Small intestine (tissue), 7 donors: ENCODE measurements at regions not wholly inside any gene's neighbourhood (a gene's known extent, or its start where the extent isn't known, plus 50 kb on each side); places are given as distances from the start of the nearest gene placed in this dataset.
"Not testable (repeated sequence)": the region's sequence is repeated elsewhere in the genome, so short reads cannot be mapped to it uniquely, and the experiment has no call there.

Experiments
- DNase-seq, 2 donors: peaks; one replicate each; pipeline versions ENCODE4 v3.0.0 to v3.0.0-alpha.2; 2013
- FAIRE-seq: peaks from 2 replicates; lab custom pipeline; 2012; peaks lifted over from hg19 to GRCh38; lab: Jason Lieb, UNC
- H3K27ac ChIP-seq, 3 donors: one replicate each; pipeline ENCODE4 v1.5.1; 2013; ENCODE audit warnings: low read length in 2 of 3, mild to moderate bottlenecking in 2 of 3, control low read depth in 1 of 3, inconsistent platforms in 1 of 3, low read depth in 1 of 3, moderate library complexity in 1 of 3
- H3K27me3 ChIP-seq, 3 donors: one replicate each; pipeline ENCODE4 v1.6.1; 2013; ENCODE audit warnings: low read length in 3 of 3, inconsistent platforms in 1 of 3; ENCODE audit not compliant: control insufficient read depth in 3 of 3, insufficient read depth in 3 of 3
- H3K36me3 ChIP-seq, 3 donors: one replicate each; pipeline ENCODE4 v1.6.1; 2013; ENCODE audit warnings: low read length in 3 of 3, inconsistent platforms in 1 of 3, low read depth in 1 of 3, mild to moderate bottlenecking in 1 of 3, moderate library complexity in 1 of 3; ENCODE audit not compliant: control insufficient read depth in 3 of 3, insufficient read depth in 2 of 3
- H3K4me1 ChIP-seq, 3 donors: one replicate each; pipeline ENCODE4 v1.6.1; 2013; ENCODE audit warnings: low read length in 2 of 3, inconsistent platforms in 1 of 3, low read depth in 1 of 3, mild to moderate bottlenecking in 1 of 3, moderate library complexity in 1 of 3; ENCODE audit not compliant: control insufficient read depth in 3 of 3, insufficient read depth in 2 of 3
- H3K4me3 ChIP-seq, 3 donors: one replicate each; pipeline ENCODE4 v1.5.1; 2013; ENCODE audit warnings: low read length in 3 of 3, control low read depth in 1 of 3, inconsistent platforms in 1 of 3, low read depth in 1 of 3, mild to moderate bottlenecking in 1 of 3, moderate library complexity in 1 of 3
- H3K9me3 ChIP-seq, 2 donors: one replicate each; pipeline ENCODE4 v1.6.1; 2013; ENCODE audit warnings: low read depth in 1 of 2, low read length in 1 of 2; ENCODE audit not compliant: control insufficient read depth in 2 of 2, insufficient read depth in 1 of 2
- WGBS, 3 donors: extraction: QIAGEN DNeasy Blood & Tissue Kit; methylation state at CpG; one replicate each; pipeline ENCODE4 v1.1.7; 2013; 5-methylcytosine and 5-hydroxymethylcytosine counted together
- donor health status: healthy with polysubstance abuse.
- donor health status: control.
- donor health status: control.
- donor health status: Bipolar disorder and iron deficiency.
- donor health status: healthy.

DNA sequence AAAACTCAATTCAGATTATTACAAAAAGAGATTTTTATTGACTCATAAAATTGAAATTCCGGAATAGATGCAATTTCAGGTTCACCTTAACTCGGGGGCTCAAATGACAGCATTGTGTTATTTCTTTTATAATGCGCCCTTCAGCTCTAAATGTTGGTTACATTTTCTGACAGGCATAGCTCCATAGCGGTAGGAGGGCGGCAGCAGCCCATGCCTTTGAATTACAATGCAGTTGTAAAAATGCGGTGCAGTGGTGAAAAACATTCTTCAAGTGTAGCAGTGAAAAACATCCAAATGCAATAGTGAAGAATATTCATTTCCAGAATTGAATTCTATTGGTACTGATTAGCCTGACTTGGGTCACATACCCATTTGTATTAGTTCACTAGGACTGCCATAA lies 215.3 kb upstream of the PKP2 start:
- no peaks in the 10 kb centered on the region for H3K27me3 ChIP-seq
- no peaks in the 10 kb centered on the region for H3K4me1 ChIP-seq
- H3K4me3 ChIP-seq, result no peak overlapping the region
- no peak overlapping the region for H3K27ac ChIP-seq
- H3K9me3 ChIP-seq, result peaks cover 0 to 4% of the 10 kb centered on the region in 2 donors
- no peak for FAIRE-seq
- WGBS, 3 donors, result 62 to 74% (median 67%) methylated on average over 6 of the region's 6 CpGs
- no peak for DNase-seq
- H3K36me3 ChIP-seq, result no peaks in the 10 kb centered on the region

DNA sequence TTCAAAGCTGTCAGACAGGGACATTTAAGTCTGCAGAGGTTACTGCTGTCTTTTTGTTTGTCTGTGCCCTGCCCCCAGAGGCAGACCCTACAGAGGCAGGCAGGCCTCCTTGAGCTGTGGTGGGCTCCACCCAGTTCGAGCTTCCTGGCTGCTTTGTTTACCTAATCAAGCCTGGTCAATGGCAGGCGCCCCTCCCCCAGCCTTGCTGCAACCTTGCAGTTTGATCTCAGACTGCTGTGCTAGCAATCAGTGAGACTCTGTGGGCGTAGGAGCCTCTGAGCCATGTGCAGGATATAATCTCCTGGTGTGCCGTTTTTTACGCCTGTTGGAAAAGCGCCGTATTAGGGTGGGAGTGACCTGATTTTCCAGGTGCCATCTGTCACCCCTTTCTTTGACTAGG lies 211.2 kb upstream of the PKP2 start:
- H3K27me3 ChIP-seq, H3K4me3 ChIP-seq, H3K36me3 ChIP-seq, FAIRE-seq, H3K9me3 ChIP-seq, DNase-seq, H3K27ac ChIP-seq, H3K4me1 ChIP-seq: not testable (repeated sequence)
- 70 to 74% (median 74%) methylated on average over 7 of the region's 7 CpGs for WGBS, 3 donors

DNA sequence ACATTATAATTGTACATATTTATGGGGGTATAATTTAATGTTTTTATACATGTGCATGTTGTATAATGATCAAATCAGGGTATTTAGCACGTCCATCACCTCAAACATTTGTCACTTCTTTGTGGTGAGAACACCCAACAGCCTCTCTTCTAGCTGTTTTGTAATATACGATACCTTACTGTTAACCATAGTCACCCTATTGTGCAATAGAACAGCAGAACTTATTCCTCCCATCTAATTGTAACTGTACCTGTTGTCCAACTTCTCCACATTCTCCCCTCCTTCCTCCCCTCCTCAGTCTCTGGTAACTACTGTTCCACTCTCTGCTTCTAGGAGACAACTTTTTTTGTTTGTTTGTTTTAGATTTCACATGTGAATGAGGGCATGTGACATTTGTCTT lies 197.0 kb upstream of the PKP2 start:
- no peak for FAIRE-seq
- H3K9me3 ChIP-seq, result no peaks in the 10 kb centered on the region

DNA sequence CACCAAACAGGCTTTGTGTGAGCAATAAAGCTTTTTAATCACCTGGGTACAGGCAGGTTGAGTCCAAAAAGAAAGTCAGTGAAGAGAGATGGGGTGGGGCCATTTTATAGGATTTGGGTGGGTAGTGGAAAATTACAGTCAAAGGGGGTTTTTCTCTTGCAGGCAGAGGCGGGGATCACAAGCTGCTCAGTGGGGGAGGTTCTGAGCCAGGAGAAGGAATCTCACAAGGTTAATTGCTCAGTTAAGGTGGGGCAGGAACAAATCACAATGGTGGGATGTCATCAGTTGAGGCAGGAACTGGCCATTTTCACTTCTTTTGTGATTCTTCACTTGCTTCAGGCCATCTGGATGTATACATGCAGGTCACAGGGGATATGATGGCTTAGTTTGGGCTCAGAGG lies 191.3 kb upstream of the PKP2 start:
- not testable (repeated sequence) for H3K4me3 ChIP-seq, H3K27me3 ChIP-seq, DNase-seq, H3K9me3 ChIP-seq, H3K27ac ChIP-seq, FAIRE-seq, H3K4me1 ChIP-seq, H3K36me3 ChIP-seq
- 75 to 79% (median 76%) methylated on average over 1 of the region's 1 CpG for WGBS, 3 donors

More for the DNA sequence above, 197.0 kb upstream of the PKP2 start:
- 46 to 68% (median 54%) methylated on average over 2 of the region's 2 CpGs for WGBS, 3 donors
- no peak for DNase-seq
- H3K4me3 ChIP-seq, result no peak overlapping the region
- H3K36me3 ChIP-seq, result no peaks in the 10 kb centered on the region
- no peak overlapping the region for H3K27ac ChIP-seq
- H3K4me1 ChIP-seq, result no peaks in the 10 kb centered on the region
- H3K27me3 ChIP-seq, result no peaks in the 10 kb centered on the region

DNA sequence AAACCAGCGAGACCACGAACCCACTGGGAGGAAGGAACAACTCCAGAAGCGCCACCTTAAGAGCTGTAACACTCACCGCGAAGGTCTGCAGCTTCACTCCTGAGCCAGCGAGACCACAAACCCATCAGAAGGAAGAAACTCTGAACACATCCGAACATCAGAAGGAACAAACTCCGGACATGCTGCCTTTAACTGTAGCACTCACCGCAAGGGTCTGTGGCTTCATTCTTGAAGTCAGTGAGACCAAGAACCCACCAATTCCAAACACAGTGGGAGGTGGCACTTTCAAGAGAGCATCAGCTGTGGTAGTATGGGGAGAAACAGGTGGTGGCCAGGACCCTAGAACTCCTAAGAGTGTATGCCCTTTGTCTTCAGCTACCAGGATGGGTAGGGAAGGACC lies 179.8 kb upstream of the PKP2 start:
- DNase-seq, H3K36me3 ChIP-seq, H3K27ac ChIP-seq, FAIRE-seq, H3K27me3 ChIP-seq, H3K4me1 ChIP-seq, H3K4me3 ChIP-seq, H3K9me3 ChIP-seq: not testable (repeated sequence)
- WGBS, 3 donors, result 79 to 82% (median 82%) methylated on average over 9 of the region's 9 CpGs

DNA sequence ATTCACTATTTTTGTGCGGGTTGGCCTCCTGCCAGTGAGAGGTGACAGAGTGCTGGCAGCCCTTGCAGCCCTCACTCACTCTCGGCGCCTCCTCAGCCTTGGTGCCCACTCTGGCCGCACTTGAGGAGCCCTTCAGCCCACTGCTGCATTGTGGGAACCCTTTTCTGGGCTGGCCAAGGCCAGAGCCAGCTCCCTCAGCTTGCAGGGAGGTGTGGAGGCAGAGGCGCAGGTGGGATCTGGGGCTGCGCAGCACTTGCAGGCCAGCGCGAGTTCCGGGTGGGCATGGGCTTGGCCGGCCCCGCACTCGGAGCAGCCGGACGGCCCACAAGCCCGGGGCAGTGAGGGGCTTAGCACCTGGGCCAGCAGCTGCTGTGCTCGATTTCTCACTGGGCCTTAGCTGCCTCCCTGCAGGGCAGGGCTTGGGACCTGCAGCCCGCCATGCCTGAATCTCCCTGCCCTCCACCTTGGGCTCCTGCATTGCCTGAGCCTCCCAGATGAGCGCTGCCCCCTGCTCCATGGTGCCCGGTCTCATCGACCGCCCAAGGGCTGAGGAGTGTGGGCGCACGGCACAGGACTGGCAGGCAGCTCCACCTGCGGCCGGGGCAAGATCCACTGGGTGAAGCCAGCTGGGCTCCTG lies 178.7 kb upstream of the PKP2 start:
- not testable (repeated sequence) for H3K36me3 ChIP-seq, H3K27ac ChIP-seq, FAIRE-seq, H3K27me3 ChIP-seq, H3K4me1 ChIP-seq, H3K9me3 ChIP-seq, DNase-seq, H3K4me3 ChIP-seq
- WGBS, 3 donors, result 88 to 94% (median 90%) methylated on average over 25 of the region's 25 CpGs

DNA sequence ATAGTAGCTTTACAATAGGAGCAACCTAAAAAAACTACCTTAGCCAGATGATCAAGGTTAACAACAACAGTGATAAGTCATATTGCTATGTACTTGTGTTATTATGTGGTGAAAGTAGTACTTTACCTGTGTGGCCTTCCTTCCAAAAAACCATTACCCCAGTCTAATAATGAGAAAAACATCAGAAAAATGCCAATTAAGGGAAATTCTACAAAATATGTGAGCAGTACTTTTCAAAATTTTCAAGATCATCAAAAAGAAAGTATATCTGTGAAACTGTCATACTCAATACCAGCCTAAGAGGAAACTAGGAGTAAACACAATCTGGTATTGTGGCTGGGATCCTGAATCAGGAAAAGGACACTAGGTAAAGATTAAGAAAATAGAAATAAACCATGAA lies 165.3 kb upstream of the PKP2 start:
- H3K27ac ChIP-seq, result no peak overlapping the region
- no peaks in the 10 kb centered on the region for H3K36me3 ChIP-seq
- H3K27me3 ChIP-seq, result no peaks in the 10 kb centered on the region
- FAIRE-seq (no peak), DNase-seq (no peak)
- no peak overlapping the region for H3K4me3 ChIP-seq
- no peaks in the 10 kb centered on the region for H3K4me1 ChIP-seq
- peaks cover 0 to 8% of the 10 kb centered on the region in 2 donors for H3K9me3 ChIP-seq

DNA sequence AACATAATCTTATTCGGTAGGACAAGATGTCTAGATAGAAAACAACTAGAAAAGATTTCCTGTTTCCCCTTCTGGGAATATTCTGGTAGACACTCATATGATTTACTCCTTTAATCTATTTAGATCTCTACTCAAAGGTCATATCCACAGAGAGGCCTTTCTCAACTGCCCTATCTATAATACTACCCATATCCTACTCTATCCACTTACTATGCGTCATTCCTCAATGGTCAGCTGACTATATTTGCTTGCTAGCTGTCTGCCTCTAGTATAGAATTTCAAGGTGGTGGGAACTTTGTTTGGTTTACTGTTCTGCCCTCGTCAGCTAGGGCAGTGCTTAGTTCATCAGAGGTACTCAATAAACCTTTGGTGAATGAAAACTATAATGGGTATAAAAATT lies 157.8 kb upstream of the PKP2 start:
- Histone ChIP-seq H3K4me3 (no peak overlapping the region), H3K9me3 (no peaks in the 10 kb centered on the region), H3K27me3 (no peaks in the 10 kb centered on the region), H3K36me3 (no peaks in the 10 kb centered on the region), H3K27ac (no peak overlapping the region), H3K4me1 (no peaks in the 10 kb centered on the region)
- FAIRE-seq (no peak), DNase-seq (no peak)
- 56 to 67% (median 66%) methylated on average over 3 of the region's 3 CpGs for WGBS, 3 donors
